DMS153 treated with DMSO at 0.1 percent for 48 hours (cell line): ENCODE measurements at regions not wholly inside any gene's neighbourhood (a gene's known extent, or its start where the extent isn't known, plus 50 kb on each side); places are given as distances from the start of the nearest gene placed in this dataset.

Experiments used
- DNase-seq: peaks from one replicate; lab custom pipeline; 2025; ENCODE audit not compliant: unreplicated experiment; lab: John Stamatoyannopoulos, UW

- no peak for DNase-seq
These were observed 291.5 kb upstream of the SMIM31 start for GRCh38 chr4:164462471-164462870.

- no peak for DNase-seq
These were observed 289.6 kb upstream of the SMIM31 start for GRCh38 chr4:164464313-164464712.

GRCh38 chr4:164467493-164467892 is 286.4 kb upstream of the SMIM31 start:
- no peak for DNase-seq

- DNase-seq = no peak
These were observed 272.4 kb upstream of the SMIM31 start for GRCh38 chr4:164481306-164482091.

- no peak for DNase-seq
These were observed 271.9 kb upstream of the SMIM31 start for GRCh38 chr4:164482092-164482404.

GRCh38 chr4:164482758-164483157 is 271.2 kb upstream of the SMIM31 start:
- DNase-seq = no peak

GRCh38 chr4:164483711-164484110 is 270.2 kb upstream of the SMIM31 start:
- no peak for DNase-seq

GRCh38 chr4:164484551-164484950 is 269.4 kb upstream of the SMIM31 start:
- DNase-seq = no peak

GRCh38 chr4:164485136-164485535 is 268.8 kb upstream of the SMIM31 start:
- DNase-seq = no peak

GRCh38 chr4:164488114-164488513 is 265.8 kb upstream of the SMIM31 start:
- no peak for DNase-seq

GRCh38 chr4:164501074-164501473 is 252.9 kb upstream of the SMIM31 start:
- DNase-seq = no peak

- no peak for DNase-seq
These were observed 250.1 kb upstream of the SMIM31 start for GRCh38 chr4:164503874-164504273.

GRCh38 chr4:164508097-164508496 is 245.8 kb upstream of the SMIM31 start:
- no peak for DNase-seq

- DNase-seq = no peak
These were observed 245.2 kb upstream of the SMIM31 start for GRCh38 chr4:164508771-164509170.

- DNase-seq = no peak
These were observed 244.0 kb upstream of the SMIM31 start for GRCh38 chr4:164509951-164510350.

- DNase-seq = no peak
These were observed 241.8 kb upstream of the SMIM31 start for GRCh38 chr4:164512124-164512523.

- no peak for DNase-seq
These were observed 239.2 kb upstream of the SMIM31 start for GRCh38 chr4:164514765-164515164.

- no peak for DNase-seq
These were observed 229.1 kb upstream of the SMIM31 start for GRCh38 chr4:164524789-164525188.

GRCh38 chr4:164526933-164527583 is 226.9 kb upstream of the SMIM31 start:
- DNase-seq = no peak

GRCh38 chr4:164529058-164529457 is 224.9 kb upstream of the SMIM31 start:
- DNase-seq = no peak

- DNase-seq = no peak
These were observed 224.4 kb upstream of the SMIM31 start for GRCh38 chr4:164529486-164529885.

GRCh38 chr4:164531336-164531735 is 222.6 kb upstream of the SMIM31 start:
- DNase-seq = no peak

GRCh38 chr4:164536814-164537213 is 217.1 kb upstream of the SMIM31 start:
- DNase-seq = no peak
